HG03039 (cell line): ENCODE measurements at regions not wholly inside any gene's neighbourhood (a gene's known extent, or its start where the extent isn't known, plus 50 kb on each side); places are given as distances from the start of the nearest gene placed in this dataset.

Experiments
- ATAC-seq: cut with Tn5 transposase; IDR thresholded peaks from one replicate; pipeline ENCODE4 v1.9.1; 2021; ENCODE audit warnings: mild to moderate bottlenecking, moderate library complexity; ENCODE audit not compliant: unreplicated experiment

DNA sequence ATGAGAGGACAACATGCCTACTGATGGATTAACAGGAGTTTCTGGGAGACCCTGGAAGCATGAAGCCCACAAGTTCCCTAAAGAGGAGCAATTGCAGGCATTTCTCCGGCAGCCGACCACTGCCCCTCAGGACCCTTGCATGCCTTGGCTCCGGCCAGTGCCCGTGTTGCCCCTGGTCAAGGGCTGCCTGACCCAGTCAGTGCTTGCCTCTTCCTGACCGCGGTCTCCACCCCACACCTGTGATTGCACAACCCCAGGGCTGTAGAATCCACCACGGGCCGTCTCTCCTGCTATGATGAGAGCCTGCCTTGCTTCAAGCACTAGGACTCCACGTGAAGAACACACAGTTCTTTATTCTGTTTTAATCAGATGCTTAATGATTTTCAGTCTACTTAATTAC lies 127.5 kb downstream of the GLI2 start:
- no peak for ATAC-seq

DNA sequence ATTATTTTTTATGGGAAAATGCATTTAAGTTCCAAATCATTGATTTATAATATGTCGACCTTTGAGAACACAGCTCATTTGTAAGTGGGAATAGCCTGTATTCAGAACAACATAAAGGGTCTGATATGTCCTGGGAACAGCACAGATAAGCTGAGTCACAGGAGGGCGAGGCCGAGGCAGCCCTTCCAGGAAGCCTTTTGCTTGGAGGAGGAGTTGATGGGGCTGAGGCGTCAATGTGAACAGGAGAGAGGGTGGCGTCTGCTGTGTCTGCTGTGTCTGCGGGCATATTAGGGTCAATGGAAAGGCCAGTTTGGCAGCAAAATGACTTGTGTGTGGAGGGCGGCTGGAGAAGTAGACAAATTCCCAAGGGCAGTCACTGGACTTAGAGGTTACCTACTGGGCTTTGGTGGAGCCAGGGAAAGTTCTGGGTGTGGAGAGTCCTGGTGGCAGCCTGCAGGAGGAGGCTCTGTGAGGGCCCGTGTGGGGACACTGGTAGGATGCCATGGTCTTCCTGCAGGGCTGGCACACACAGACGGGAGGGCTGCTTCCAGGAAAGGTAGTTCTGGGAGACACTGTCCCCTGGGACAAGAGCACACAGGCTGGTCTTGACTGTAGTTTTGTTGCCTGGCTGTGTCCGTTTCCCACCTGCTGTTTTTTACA lies 128.1 kb downstream of the GLI2 start:
- ATAC-seq, result no peak

DNA sequence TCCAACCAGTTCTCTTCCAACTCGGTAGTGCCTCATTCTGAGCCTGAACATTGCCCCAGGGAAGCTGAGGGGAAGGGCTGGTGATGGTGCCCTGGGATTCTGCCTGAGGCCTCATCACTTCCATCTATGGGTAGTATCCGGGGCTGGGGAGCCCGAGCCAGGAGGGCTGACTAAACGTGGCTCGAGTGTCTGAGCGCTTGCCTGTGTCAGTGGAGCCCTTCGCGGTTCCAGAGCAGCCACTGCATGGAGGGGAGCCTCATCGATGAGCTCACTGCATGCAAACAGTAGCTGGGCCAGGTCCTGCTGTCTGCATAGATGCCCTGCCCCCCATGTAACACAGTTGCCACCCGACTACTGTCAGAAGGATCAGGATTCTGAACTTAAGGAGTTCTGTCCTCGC lies 129.3 kb downstream of the GLI2 start:
- ATAC-seq, result no peak

DNA sequence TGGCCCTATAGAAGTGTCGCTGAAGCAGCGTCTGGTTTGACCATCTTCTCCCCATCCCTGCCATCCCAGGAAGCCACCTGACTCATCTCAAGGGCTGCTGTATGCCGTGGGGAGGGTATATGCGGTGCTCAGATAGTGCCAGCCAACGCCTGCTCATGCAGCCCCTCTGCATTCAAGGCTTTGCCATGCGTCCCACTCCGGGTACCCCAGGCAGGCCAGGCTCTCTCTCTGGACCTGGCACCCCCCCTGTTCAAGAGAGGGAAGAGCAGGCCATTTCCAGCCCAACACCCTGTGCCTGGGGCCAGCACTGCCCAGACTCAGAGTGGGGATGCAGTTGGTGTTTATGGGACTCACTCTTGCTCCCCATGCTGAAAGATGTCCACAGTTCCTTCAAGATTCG lies 130.0 kb downstream of the GLI2 start:
- ATAC-seq, result no peak

DNA sequence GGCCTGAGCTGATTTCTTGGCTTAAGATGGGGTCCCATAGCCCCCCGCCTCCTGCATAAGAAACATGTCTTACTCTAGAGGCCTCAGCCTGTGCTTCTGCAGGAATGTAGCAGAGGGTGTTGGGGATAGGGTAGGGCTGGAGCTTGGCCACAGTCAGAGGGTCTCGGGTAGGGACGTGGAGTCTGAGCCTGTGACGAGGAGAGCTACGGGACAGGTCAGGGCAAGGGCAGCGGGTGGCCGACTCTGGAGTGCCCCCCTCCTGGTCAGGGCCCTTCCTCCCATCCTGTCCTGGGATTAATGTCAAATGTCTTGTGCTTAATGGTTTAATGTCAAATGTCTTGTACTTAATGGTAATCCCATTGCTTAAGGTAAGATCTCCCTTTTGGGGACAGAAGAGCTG lies 130.4 kb downstream of the GLI2 start:
- ATAC-seq, result no peak

DNA sequence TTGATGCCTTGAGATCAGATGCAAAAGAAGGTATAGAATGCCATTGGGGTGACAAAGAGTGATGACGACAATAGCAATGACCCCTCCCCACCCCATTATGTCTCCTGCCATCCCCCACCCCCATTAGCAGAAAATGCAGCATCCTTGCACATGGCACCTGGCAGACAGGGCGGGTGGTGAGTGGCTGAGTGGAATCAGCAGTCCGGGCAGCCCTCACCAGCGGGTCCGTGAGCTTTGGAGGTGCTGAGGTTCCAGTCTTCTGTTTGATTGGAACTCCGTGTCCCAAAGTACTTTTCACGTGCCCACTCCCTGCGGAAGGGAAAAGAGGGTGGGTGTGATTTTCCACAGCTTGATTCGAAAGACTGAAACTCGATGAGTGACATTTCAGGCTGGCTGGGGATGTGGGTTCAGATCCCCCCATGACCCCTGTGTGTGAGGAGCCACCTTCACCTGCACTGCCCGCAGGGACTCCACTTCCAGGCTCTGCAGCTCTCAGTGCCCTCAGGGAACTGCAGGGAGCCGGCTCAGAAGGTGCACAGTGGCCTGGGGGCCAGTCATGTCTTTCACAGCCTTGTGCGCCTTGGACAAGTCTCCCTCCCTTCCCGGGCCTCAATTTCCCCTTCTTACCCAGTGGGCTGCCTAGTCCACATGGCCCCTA lies 130.9 kb downstream of the GLI2 start:
- ATAC-seq, result no peak

DNA sequence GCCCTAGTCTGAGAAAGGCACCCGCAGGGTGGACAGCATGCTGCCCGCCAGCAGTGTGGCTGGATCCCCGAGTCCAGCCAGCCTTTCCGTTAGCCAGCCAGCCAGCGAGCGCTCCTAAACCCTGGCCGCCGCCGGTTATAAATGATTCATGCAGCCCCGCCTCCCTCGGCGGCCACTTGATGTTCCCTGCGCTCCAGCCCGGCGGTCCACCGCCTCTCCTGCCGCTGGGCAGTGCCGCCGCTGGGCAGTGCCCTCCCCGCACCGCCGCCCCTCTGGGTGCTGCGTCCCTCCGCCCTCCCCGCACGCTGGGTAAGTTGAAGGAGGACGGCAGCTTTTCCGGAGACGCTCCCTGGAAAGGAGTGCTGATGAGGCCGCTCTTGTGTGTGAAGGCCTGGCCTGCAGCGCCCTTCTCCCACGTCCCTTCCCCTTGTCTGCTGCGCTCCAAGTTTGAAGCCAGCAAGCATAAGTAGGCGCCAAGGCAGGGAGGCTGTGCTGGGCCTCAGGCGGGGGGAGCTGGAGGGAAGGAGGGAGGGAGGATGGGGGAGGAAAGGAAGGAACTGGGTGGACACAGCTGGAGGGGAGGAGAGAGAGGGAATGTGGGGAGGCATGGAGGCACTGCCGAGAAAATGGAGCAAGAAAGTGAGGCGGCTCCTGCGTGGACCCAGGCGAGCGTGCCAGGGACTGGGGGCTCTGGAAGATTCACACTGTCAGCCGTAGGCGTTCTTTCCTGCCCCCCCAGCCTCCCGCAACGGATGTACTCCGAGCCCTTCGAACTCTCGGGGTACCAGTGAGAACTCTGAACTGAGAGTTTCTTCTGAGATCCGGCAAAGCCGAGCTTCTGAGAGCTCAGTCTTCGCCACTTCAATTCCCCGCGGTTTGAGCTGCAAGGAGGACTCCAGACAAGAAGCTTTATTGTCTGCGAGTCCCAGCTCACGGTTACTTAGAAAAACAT lies 131.9 kb downstream of the GLI2 start:
- ATAC-seq, result no peak

DNA sequence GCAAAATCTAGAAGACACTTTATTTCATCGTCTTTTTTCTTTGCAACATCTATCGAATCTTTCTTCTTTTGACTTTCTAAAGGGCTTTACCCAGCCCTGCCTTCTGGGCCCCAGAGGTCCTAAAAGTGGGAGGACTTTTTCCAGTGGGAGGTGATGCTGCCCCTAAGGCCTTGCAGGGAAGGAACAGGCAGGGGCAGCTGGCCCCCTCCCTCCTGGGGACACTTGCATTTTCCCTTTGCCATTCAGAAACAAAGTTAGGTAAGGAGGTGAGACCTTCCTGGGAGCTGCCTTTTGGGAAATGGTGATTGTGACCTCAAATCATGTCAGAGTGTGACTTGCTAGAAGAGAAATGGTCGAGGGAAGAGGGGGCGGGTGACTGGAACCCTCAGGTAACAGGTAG lies 132.7 kb downstream of the GLI2 start:
- ATAC-seq, result no peak

DNA sequence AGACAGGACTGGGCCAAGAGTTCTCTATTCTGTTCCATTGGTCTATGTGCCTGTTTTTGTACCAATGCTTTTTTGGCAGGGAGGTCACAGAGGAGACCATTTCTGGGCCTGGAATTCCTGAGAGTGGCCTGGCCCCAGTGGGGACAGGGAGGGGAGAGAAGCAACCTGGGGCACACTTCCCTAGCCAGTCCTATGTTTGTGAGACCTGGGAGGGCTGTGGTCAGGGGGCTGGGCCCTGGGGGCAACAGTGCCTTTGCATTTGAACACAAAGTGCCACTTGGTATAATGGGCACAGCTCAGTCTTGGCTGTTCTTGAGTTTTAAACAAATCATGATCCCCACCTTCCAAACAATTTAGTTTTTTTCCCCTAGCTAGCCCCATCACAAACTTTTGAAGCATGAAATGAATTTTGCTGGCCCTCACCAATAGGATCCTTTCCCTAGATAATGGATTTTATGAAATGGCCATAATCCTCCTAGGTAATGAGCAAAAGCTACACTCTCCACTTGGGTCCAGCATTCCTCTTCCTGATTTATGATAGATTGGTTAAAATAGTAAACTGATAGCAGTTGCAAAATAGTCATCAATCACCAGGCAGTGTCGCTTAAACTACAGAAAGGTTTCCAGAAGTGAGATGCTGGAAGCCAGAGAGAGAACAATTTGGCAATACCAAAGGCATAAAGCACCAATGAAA lies 133.5 kb downstream of the GLI2 start:
- ATAC-seq, result no peak

DNA sequence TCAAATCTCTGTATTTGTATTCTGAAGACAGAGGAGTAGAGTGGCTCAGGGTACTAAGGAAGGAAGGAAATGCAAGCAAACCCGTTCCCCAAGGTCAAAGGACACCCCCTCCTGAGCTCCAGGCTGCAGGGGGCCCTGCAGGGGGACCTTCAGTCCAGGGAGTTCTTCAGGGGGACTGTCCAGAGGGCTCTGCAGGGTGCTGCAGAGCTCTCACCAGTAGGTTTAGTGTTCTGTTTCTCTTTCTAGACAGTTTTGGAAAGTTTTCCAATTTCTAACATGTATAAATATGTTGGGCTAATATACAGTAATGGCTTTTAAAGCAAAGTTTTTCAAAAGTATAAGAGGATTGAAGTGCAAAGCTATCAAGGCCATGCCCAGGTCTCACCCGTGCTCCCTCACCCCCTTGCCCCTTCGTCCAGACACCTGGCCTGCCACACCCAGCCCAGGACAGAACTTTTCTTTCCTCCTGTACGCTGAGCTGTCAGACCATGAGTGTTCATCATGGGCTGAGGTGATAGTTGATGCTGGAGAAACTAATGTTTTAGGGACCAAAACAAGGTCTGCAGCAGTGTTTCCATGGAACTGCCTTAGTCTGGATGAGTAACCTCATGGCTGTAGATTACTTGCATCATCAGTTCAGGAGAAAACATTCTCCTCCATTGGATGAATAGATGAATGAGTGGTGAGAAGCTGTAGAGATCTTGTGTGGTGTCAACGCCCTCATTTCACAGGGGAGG lies 134.2 kb downstream of the GLI2 start:
- ATAC-seq, result no peak

DNA sequence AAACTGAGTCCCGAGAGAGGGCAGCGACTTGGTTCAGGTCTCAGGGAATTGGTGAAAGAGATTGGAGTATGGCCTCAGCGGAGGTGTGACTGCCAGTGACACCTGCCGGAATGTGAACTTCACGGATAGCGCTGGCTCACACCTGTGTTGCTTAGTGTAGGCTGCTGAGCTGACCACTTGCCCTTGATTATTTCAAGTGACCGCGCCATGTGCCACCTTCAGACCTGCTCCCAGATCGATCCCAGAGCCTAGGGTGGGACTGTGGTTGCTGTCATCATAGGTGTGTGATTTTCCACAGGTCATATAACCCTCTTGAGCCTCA lies 134.8 kb downstream of the GLI2 start:
- ATAC-seq, result no peak

DNA sequence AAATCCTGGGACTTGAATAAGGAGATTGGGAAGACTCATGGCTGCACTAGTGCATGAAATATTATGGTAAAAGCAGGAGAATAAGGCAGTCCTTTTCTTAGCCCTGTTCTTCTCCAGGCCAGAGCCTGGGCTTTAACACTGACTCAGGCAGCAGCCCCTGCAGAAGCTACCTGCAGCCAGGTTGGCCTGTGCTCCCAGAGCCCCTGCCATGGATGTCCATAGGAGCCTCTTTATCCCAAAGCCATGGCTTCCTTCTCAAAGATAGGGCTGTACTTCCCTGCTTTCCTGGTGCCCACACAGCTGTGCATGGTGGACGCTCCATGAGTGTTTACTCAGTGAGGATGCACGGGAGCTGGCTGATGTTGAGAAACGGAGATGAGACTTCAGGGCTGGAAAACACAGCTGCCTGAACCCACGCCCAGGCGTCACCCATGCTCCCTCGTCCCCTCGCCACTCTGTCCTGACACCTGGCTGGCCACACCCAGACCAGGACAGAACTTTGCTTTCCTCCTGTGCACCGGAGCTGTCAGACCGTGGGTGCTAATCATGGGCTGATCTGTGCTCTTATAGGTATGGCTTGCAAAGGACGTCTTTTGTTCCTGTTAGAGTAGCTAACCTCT lies 135.5 kb downstream of the GLI2 start:
- ATAC-seq, result no peak

DNA sequence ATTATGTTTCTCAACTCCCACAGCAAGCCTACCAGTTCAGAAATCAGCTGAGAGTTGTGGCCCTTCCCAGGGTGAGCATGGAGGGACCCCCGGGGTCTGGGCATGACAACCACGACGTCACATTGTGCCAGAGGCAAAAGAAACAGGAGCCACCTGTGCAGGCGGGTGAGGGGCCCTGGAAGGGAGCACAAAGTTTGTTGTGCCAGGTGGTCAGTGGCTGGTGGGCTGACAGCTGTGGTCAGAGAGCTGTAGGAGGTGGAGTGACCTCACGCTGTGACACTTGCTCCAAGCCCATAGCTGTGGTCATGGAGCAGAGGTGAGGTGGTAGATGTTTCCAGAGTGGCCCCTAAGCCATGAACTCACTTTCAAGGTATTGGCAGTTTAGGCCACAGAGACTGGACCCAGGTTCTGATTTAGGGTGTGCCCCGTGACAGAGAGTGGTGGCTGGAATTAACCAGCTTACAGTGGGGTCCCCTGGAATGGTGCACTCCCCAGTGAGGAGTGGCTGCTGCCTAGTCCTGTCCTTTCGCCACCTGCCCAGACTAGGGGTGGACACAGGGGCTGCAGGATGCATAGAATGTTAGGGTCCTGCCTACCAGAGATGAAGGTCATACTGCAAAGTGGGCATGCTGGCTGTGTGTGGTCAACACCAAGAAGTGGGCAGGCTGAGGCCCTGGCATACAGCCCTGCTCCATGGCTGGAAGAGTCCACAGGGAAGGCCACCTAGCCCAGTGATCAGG lies 136.4 kb downstream of the GLI2 start:
- no peak for ATAC-seq

DNA sequence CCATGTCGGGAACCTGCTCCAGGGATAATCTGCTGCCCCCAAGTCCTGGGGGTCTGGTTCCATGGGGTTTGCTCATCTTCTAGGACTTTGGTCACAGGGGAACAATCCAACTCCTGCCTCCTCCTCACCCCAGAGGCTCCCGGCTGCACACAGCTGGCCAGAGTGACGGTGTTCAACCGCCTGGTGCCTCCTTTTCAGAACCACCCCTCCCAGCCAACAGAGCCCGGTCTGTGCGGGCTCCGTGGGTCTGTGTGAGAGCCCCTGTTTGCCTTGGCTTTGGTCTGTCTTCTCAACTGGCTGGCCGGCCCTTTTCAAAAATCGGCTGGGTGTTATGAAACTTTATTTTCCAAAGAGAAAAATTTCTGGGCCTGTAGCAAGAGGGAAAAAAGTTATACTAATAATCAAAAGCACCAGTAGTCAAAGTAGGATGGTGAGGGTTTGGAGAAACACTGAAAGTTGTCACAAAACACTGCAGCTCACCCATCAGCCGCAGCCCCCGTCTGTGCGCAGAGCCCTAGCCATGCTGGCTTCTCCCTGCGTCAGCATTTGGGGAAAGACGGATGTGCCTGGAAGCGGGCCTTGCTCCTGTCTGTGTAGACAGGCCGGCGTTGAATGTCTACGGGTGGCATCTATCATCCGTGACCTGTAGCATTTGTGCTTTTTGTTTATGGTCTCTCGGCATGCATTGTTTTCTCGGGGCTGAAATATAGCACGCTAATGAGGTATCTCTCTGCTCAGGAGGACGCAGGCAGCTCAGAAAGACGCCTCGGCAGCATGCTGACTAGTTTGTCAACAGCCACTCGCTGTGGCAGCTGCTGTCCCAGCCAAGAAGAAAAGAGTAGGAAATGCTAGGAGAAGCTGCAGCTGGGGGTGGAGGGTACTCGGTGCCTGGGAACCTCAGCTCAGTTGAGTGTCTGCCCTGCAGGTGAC lies 138.6 kb downstream of the GLI2 start:
- ATAC-seq, result no peak

DNA sequence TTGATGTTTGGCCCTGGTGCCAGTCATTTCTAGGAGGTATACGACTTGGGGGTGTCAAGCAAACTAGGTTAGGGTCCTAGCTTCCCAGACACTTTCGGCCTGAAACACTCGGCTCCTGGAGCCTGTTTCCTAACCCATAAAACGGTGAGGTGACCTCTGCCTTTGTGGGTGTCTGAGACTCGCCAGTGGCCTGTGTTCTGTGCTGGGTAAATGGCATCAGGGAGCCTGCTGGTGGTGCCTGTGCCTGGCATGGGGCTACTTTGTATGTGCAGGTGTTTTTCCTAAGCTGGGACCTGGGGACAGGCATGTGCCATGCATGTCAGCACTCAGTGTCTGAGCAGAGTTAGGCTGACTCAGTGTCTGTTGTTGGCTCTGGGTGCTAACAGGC lies 139.2 kb downstream of the GLI2 start:
- ATAC-seq, result no peak

DNA sequence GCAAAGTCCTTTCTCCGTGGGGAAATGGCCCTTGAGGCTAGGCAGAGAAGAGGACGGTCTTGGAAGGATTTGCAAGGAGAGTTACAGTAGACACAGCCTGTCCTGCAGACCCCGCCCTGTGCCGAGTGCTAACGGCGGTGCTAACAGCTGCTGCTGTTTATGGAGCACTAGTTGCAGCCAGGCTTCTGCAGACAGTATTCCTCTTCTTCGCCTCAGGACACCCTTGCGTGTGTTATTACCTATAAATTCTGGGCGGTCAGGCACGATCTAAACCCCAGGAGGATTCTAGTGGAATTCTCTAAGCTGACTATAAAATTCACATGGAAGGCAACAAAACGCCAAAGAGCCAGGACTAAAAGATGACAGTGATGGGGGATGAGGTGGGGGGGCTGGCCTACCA lies 139.8 kb downstream of the GLI2 start:
- ATAC-seq, result no peak

DNA sequence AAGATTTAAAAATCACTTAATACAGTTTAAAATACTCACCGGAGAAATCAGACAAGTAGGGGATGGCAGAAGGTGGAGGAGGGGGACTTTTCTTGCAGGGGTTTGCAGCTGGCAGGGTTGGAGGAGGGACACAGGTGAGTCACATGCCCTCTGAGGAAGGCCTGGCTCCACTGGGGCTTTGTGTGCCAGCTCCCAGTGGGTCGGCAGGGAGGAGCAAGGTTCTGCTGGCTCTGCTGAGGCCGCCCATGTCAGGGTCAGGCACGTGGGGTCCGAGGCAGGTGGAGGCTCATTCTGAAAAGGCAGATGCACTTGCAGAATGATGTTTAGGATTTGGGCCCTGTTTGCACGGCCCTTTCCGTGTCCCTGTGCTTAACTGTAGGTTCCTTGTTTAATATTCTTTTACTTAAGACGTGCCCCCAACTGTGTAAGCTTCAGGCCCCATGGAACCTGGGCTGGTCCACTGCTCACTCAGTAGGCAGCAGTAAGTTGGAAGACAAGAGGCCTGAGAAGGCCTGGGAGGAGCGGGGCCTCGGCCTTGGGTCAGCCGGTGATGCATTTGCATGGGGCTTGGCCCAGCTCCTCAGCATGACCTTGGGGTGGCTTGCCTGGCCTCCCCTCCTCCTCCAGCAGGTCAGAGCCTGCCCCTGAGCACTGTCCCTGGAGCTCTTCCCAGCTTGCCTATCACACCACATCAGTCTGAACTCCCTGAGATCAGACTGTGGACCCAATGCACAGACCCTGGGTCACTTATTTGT lies 141.0 kb downstream of the GLI2 start:
- ATAC-seq, result no peak

DNA sequence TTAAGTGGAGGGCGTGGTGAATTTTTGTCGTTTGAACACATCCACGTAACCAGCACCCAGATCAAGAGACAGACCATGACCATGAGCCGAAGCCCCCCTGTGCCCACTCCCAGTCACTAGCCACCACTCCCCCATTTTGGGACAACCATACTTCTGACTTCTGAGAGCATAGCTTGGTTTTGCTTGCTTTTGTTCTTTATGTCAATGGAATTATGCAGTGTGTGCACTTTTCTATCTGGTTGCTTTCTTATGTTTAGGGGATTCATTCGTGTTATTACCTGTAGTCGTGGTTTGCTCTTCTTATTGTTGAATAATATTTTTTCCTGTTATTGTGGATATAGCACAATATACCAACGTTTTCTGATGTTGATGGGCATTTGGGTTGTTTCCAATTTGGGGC lies 141.7 kb downstream of the GLI2 start:
- no peak for ATAC-seq
